ENCODE measurements at regions not wholly inside any gene's neighbourhood (a gene's known extent, or its start where the extent isn't known, plus 50 kb on each side); places are given as distances from the start of the nearest gene placed in this dataset.

- no peak for TF ChIP-seq CTCF (optimal IDR thresholded peaks at IDR 0.05 in 1 of 3, IDR thresholded peaks at IDR 0.05 in 1 of 3, conservative IDR thresholded peaks at IDR 0.05 in 1 of 3; ENCODE audit: extremely low read depth in 1 of 3, insufficient read depth in 2 of 3, low read length in 3 of 3)
- TF ChIP-seq EZH2 (IDR thresholded peaks at IDR 0.05; ENCODE audit: low read length) = no peak
These were observed 509.3 kb upstream of the RGS18 start for GRCh38 chr1:191648939-191649338.

All from keratinocyte (primary cell).